Large intestine (tissue), 3 donors: ENCODE measurements at regions not wholly inside any gene's neighbourhood (a gene's known extent, or its start where the extent isn't known, plus 50 kb on each side); places are given as distances from the start of the nearest gene placed in this dataset.

ENCODE experiments used
- DNase-seq, 2 donors: peaks; one replicate each; pipeline versions ENCODE4 v3.0.0 to v3.0.0-alpha.2; 2013
- H3K27ac ChIP-seq: one replicate; pipeline ENCODE4 v1.5.1; 2013; ENCODE audit warnings: low read length
- H3K27me3 ChIP-seq: 2 replicates; pipeline ENCODE4 v1.6.1; 2013; ENCODE audit warnings: low read length; ENCODE audit not compliant: control insufficient read depth, insufficient read depth
- H3K36me3 ChIP-seq: 2 replicates; pipeline ENCODE4 v1.6.1; 2013; ENCODE audit warnings: low read length; ENCODE audit not compliant: control insufficient read depth, insufficient read depth
- H3K4me1 ChIP-seq: one replicate; pipeline ENCODE4 v1.6.1; 2013; ENCODE audit warnings: low read length; ENCODE audit not compliant: control insufficient read depth, insufficient read depth
- H3K4me3 ChIP-seq: one replicate; pipeline ENCODE4 v1.5.1; 2013; ENCODE audit warnings: low read length
- H3K9me3 ChIP-seq: one replicate; pipeline ENCODE4 v1.6.1; 2013; ENCODE audit warnings: mild to moderate bottlenecking, low read depth, low read length, moderate library complexity; ENCODE audit not compliant: control insufficient read depth
- WGBS: methylation state at CpG from one replicate; pipeline ENCODE4 v1.1.5; 2013; ENCODE audit warnings: low lambda C conversion rate; ENCODE audit not compliant: insufficient coverage; 5-methylcytosine and 5-hydroxymethylcytosine counted together

DNA sequence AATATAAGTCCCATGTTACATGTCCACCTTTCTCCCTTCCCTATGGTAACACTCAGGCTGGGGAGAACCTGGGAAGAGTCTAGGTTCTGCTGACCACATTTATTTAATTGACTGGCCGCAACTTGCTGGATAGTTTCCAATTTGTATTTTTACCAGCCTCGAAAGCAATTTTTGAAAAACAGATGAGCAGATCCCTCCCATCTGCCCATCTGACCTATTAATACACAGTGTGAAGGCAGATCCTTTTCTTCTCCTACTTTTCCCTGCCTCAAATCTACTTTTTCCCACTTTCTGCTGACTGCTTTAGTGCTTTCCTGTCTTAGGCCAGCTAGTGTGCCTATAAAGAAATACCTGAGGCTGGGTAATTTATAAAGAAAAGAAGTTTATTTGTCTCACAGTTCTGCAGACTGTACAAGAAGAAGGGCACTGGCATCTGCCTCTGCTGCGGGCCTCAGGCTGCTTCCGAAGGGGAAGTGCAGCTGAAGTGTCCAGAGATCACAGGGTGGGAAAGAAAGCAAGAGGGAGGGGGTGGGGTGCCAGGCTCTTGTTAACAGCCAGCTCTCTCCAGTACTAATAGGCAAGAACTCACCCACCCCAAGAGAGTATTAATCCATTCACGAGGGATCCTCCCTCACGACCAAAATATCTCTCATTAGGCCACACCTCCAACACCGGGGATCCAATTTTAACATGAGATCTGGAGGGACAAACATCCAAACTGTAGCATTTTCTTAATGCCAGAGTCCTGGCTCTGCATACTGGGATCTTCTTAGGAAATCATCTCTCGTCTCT is 336.0 kb upstream of the IGFBP3 start:
- no peak for DNase-seq
- no peak overlapping the region for H3K4me3 ChIP-seq
- H3K27ac ChIP-seq, result no peak overlapping the region
- 100% methylated on average over 1 of the region's 8 CpGs for WGBS
- peaks cover 5% of the 10 kb centered on the region for H3K9me3 ChIP-seq
- no peaks in the 10 kb centered on the region for H3K4me1 ChIP-seq
- H3K36me3 ChIP-seq, result no peaks in the 10 kb centered on the region
- no peaks in the 10 kb centered on the region for H3K27me3 ChIP-seq

DNA sequence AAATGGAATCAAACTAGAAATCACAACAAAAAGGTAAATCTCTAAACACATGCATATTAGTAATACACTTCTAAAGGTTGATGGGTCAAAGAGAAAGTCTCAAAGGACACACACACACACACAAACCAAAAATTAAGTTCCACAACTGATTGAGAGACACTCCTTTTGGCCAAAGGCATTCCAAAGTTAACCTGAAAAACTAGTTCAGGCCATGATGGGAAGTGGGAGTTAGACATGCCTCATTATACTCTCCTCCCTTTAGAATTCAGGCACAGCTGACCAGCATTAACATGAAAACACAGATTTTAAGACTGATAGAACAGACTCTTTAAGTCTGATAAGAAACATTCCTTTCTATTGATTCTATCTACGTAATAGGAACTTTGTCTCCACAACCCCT is 332.4 kb upstream of the IGFBP3 start:
- H3K4me1 ChIP-seq, result no peaks in the 10 kb centered on the region
- H3K27me3 ChIP-seq, result peaks cover 2% of the 10 kb centered on the region
- no peak overlapping the region for H3K4me3 ChIP-seq
- no CpG with 5 or more reads among the region's 1 CpG for WGBS
- no peaks in the 10 kb centered on the region for H3K36me3 ChIP-seq
- DNase-seq, result no peak
- no peaks in the 10 kb centered on the region for H3K9me3 ChIP-seq
- H3K27ac ChIP-seq, result no peak overlapping the region

DNA sequence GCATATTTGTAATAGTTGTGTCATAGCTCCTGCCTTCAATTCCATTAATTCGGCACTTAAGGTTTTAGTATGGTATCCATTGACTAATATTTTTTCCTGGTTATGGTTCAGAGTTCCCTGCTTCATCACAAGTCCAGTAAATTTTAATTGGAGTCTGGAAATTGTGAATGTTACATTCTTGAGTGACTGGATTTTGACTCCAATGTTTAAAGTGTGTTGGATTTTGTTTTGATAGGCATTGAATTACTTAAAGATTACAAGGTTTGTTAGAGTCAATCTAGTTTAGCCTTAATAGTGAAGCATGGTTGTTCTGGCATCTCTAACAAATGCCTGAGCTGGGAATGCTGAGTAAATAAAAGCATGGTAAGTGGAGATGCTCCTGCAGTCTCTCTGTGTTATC is 326.6 kb upstream of the IGFBP3 start:
- H3K36me3 ChIP-seq, result no peaks in the 10 kb centered on the region
- no peak overlapping the region for H3K27ac ChIP-seq
- no peaks in the 10 kb centered on the region for H3K4me1 ChIP-seq
- no peak overlapping the region for H3K4me3 ChIP-seq
- no CpG with 5 or more reads among the region's 1 CpG for WGBS
- no peak for DNase-seq
- peaks cover 2% of the 10 kb centered on the region for H3K27me3 ChIP-seq
- H3K9me3 ChIP-seq, result no peaks in the 10 kb centered on the region

DNA sequence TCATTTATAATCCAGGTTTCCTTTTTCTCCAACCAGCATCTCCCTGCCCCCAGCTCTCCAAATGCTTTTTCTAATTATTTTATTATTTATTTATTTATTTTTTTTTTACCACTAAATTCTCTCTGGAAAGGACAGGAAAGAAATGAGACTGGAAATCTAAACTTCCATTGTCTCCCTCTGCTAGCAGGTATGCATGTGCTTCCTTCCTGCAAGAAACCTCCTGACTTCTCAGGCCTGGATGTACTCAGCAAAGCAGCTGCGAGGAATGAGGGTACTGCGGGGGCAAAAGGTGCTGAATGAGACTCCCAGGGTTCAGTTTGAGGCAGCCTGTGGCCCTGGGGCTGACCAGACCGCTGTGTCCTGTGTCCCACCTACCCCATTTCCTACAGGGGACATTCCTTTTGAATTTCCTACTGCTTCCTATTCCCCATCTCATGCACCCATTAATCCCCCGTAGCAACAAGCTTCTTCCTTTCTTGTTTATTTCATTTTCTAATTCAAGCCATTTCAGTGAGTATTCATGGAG is 324.6 kb upstream of the IGFBP3 start:
- 100% methylated on average over 1 of the region's 4 CpGs for WGBS
- Histone ChIP-seq H3K4me3 (no peak overlapping the region), H3K27me3 (peaks cover 2% of the 10 kb centered on the region), H3K4me1 (no peaks in the 10 kb centered on the region), H3K27ac (no peak overlapping the region), H3K36me3 (no peaks in the 10 kb centered on the region), H3K9me3 (no peaks in the 10 kb centered on the region)
- DNase-seq, result no peak

DNA sequence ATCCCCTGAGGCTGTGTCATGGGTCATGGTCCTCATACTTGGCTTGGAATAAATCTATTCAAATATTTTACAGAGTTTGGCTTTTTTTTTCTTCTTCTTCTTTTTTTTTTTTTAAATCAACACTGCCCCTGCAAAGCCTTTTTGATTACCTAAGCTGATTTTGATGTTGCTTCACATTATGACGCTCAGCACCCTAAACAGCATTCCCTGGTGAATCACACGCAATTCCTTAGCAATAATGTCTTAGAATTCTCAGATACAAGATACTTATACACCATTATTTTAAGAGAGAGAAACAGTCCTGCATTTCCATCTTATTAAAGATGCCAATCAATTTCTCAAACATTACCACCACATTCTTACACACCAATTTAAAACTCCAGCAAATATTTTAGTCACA is 323.7 kb upstream of the IGFBP3 start:
- no peaks in the 10 kb centered on the region for H3K9me3 ChIP-seq
- 83% methylated on average over 1 of the region's 2 CpGs for WGBS

DNA sequence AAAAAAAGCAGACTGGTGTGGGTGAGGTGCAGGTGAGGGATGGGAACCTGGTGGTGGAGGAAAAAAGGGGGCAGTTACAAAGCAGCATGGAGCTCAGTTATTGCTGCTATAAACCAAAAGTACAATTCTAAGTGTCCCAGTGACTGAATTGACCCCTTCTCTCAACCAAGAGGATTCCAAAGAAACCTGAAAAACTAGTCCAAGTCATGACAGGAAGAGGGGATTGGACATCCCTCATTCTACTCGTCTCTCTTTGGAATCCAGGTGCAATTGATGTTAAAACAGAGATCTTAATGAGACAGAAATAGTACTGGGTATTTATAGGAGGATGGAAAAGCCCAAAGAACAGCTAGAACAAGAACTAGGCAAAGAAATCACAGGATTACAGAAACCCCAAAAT is 322.3 kb upstream of the IGFBP3 start:
- H3K27me3 ChIP-seq, result no peaks in the 10 kb centered on the region
- no peaks in the 10 kb centered on the region for H3K36me3 ChIP-seq
- H3K27ac ChIP-seq, result no peak overlapping the region
- H3K4me3 ChIP-seq, result no peak overlapping the region
- 33% methylated on average over 1 of the region's 1 CpG for WGBS
- no peaks in the 10 kb centered on the region for H3K9me3 ChIP-seq
- H3K4me1 ChIP-seq, result no peaks in the 10 kb centered on the region
- no peak for DNase-seq

More for the DNA sequence above, 323.7 kb upstream of the IGFBP3 start:
- DNase-seq, result no peak
- peaks cover 2% of the 10 kb centered on the region for H3K27me3 ChIP-seq
- no peaks in the 10 kb centered on the region for H3K4me1 ChIP-seq
- no peak overlapping the region for H3K4me3 ChIP-seq
- no peak overlapping the region for H3K27ac ChIP-seq
- H3K36me3 ChIP-seq, result no peaks in the 10 kb centered on the region

DNA sequence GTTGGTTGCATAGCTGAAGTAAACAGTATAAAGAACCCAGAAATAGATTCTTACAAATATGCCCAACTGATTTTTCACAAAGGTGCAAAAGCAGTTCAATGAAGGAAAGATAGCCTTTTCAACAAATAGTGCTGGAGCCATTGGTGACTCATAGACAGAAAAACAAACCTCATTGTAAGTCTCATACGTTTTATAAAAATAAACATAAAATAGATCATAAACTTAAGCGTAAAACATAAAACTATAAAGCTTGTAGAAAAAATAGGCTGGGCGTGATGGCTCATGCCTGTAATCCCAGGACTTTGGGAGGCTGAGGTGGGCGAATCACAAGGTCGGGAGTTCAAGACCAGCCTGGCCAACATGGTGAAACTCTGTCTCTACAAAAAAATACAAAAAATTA is 318.8 kb upstream of the IGFBP3 start:
- no peaks in the 10 kb centered on the region for H3K27me3 ChIP-seq
- no peak overlapping the region for H3K4me3 ChIP-seq
- WGBS, result 100% methylated on average over 2 of the region's 5 CpGs
- H3K36me3 ChIP-seq, result no peaks in the 10 kb centered on the region
- H3K27ac ChIP-seq, result no peak overlapping the region
- DNase-seq, result no peak
- no peaks in the 10 kb centered on the region for H3K9me3 ChIP-seq
- no peaks in the 10 kb centered on the region for H3K4me1 ChIP-seq

DNA sequence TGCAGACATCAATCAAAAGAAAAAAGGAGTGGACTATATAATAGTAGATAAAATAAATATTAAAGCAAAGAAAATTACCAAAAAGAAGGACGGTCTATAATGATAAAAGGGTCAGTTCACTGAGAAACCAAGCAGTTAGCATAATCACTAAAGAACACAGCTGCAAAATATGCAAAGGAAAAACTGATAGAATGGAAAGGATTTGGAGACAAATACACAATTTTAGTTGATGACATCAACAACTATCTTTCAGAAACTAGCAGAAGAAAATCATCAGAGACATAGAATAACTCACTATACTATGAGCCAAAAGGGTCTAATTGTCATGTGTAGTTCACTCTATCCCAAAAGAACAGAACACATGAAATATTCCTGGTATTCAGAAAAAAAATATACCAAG is 316.4 kb upstream of the IGFBP3 start:
- no peaks in the 10 kb centered on the region for H3K9me3 ChIP-seq
- no peak for DNase-seq
- no peaks in the 10 kb centered on the region for H3K4me1 ChIP-seq
- H3K4me3 ChIP-seq, result no peak overlapping the region
- 89% methylated on average over 1 of the region's 1 CpG for WGBS
- no peaks in the 10 kb centered on the region for H3K27me3 ChIP-seq
- H3K36me3 ChIP-seq, result no peaks in the 10 kb centered on the region
- H3K27ac ChIP-seq, result no peak overlapping the region

DNA sequence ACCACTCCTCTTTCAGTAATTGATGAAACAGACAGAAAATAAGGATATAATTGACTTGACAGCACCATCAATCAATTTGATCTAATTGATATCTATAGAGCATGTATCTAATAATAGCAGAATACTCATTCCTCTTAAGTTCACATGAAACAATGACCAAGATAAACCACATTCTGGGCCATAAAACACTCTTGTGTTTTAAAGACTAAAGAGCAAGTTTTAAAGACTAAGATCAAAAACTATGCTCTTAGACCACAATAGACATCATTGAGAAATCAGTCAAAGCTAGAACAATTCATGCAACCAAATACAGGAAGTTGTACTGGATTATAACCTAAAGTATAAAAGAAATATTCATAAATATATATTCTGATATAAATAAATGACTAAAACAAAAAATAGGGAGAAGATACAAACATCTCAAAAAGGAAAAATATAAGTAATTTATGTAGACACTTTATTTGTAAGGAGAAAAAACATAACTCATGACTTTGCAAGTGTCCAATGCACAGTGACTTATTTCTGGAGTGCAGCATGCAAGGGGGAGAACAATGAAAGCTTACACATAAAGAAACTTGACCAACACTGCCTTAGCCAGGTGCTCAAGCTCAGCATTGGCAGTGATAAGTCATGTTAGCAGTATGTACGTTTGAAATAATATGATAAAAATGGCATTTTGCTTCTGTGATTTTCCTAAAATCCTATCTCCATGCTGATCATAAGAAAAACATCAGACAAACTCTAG is 312.7 kb upstream of the IGFBP3 start:
- H3K27ac ChIP-seq, result no peak overlapping the region
- no peak for DNase-seq
- H3K9me3 ChIP-seq, result no peaks in the 10 kb centered on the region
- no peaks in the 10 kb centered on the region for H3K4me1 ChIP-seq
- WGBS, result 80% methylated on average over 1 of the region's 1 CpG
- H3K27me3 ChIP-seq, result no peaks in the 10 kb centered on the region
- H3K36me3 ChIP-seq, result no peaks in the 10 kb centered on the region
- no peak overlapping the region for H3K4me3 ChIP-seq

DNA sequence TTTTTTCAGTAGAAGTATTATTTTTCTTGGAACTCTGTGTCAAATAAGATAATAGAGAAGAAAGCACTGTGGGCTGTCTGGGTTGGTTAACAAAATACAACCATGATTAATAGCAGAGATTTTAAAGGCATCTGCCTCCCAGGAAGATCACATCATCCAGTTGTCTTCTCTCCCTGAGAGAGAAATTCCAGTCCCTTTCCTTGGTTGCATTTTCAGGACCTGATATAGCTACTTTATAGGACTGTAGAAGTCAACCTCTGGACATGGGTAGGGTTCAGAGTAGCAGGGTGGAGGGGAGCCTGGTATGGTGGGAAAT is 309.9 kb upstream of the IGFBP3 start:
- H3K4me3 ChIP-seq, result no peak overlapping the region
- H3K36me3 ChIP-seq, result no peaks in the 10 kb centered on the region
- no peaks in the 10 kb centered on the region for H3K9me3 ChIP-seq
- no peaks in the 10 kb centered on the region for H3K27me3 ChIP-seq
- DNase-seq, result no peak
- H3K27ac ChIP-seq, result no peak overlapping the region
- H3K4me1 ChIP-seq, result no peaks in the 10 kb centered on the region
